ENCODE measurements at regions not wholly inside any gene's neighbourhood (a gene's known extent, or its start where the extent isn't known, plus 50 kb on each side); places are given as distances from the start of the nearest gene placed in this dataset.
"Not testable (repeated sequence)": the region's sequence is repeated elsewhere in the genome, so short reads cannot be mapped to it uniquely, and the experiment has no call there.

DNA sequence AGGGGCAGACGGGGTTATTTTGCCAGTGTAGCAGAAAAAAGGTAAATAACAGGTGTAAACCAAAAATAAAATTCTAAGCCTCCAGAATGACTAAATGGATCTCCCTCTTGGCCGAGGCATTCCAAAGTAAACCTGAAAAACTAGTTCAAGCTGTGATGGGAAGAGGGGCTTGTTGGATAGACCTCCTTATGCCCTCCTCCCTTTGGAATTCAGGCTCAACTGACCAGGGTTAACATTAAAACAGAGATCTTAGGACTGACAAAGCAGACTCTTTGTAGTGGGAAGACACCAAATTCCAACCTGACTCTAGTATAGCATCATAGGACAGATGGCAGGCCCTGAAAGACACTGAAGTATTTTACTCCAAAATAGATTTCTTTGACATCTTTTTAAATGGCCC lies 113.8 kb upstream of the ITGB1 start:
- no peak for DNase-seq (ENCODE audit: low read depth in 2 of 3, low spot score in 2 of 3)

DNA sequence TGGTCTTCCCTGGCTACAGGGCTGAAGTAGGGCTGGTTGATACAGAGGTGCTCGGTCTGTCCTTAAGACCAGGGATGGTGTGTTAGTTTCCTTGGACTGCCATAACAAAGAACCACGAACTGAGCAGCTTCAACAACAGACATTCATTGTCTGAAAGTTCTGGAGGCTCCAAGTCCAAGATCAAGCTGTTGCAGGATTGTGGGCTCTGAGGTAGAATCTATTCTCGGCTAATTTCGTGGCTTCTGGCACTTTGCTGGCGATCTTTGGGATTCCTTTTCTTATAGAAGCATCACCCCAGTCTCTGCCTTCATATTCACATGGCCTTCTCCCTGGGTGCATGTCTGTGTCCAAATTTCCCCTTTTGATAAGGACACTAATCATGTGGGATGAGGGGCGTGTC lies 112.1 kb upstream of the ITGB1 start:
- DNase-seq (ENCODE audit: low read depth in 2 of 3, low spot score in 2 of 3) = no peak

DNA sequence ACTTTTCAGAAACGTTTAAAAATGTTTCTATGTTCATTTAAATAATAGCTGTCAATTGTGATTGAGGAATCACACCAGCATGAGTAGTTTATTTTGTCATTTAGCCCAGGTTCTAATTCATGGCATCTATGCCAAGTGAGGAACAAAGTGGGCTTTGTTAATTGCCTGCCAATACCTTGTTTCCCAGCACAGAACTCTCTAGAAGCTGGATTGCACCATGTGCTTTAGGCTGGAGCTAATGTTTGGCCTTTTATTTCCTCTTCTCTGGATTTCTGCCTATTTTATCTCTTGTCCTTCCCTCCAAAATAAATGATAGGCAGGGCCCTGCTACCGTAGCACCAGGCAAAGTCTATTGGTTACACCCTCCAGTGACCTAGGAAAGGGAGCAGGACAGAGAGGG lies 109.9 kb upstream of the ITGB1 start:
- no peak for DNase-seq (ENCODE audit: low read depth in 2 of 3, low spot score in 2 of 3)

- DNase-seq (ENCODE audit: low read depth in 2 of 3, low spot score in 2 of 3) = no peak
Measured at GRCh38 chr10:33067481-33067880, 109.5 kb upstream of the ITGB1 start.

GRCh38 chr10:33066558-33067236 lies 108.7 kb upstream of the ITGB1 start:
- no peak for DNase-seq (ENCODE audit: low read depth in 2 of 3, low spot score in 2 of 3)

DNA sequence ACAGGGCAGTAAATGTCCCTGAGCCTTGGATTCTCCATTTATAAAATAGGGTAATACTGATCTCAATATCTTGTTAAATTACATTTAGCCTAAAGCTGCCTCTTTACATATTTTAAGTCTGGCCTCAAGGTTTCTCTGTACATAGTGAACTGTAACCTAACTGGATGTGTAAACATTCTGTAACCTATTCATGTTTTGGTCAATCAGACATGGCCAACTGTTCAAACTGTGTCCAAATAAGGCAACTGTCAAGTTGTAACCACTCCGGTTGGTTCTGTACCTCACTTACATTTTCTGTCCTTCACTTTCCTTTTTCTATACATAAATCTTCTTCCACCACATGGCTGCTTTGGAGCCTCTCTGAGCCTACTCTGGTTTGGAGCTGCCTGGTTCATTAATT lies 107.1 kb upstream of the ITGB1 start:
- no peak for DNase-seq (ENCODE audit: low read depth in 2 of 3, low spot score in 2 of 3)

DNA sequence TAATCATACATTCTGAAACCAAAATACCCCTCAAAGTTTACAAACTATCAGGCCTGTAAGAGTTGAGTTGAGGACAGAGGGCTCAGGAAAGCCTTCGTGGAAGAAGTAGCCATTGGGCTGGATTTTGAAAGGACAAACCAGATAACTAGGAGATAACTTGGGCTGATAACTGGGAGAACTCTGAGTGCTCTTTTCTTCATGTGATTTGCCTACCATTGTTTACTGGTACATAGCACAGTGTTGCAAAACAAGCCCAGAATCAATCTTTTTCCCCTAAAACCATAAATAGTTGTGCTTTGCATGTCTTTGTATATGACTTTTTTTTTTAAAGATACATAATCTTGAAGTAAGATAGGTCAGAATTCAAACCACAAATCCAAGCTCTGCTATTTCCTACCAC lies 106.7 kb upstream of the ITGB1 start:
- no peak for DNase-seq (ENCODE audit: low read depth in 2 of 3, low spot score in 2 of 3)

- DNase-seq (ENCODE audit: low read depth in 2 of 3, low spot score in 2 of 3) = no peak
Measured at GRCh38 chr10:33057620-33058019, 99.6 kb upstream of the ITGB1 start.

GRCh38 chr10:33056828-33057596 lies 99.0 kb upstream of the ITGB1 start:
- no peak for DNase-seq (ENCODE audit: low read depth in 2 of 3, low spot score in 2 of 3)

- no peak for DNase-seq (ENCODE audit: low read depth in 2 of 3, low spot score in 2 of 3)
Measured at GRCh38 chr10:33055625-33056024, 97.6 kb upstream of the ITGB1 start.

GRCh38 chr10:33052915-33053810 lies 95.1 kb upstream of the ITGB1 start:
- no peak for DNase-seq (ENCODE audit: low read depth in 2 of 3, low spot score in 2 of 3)

DNA sequence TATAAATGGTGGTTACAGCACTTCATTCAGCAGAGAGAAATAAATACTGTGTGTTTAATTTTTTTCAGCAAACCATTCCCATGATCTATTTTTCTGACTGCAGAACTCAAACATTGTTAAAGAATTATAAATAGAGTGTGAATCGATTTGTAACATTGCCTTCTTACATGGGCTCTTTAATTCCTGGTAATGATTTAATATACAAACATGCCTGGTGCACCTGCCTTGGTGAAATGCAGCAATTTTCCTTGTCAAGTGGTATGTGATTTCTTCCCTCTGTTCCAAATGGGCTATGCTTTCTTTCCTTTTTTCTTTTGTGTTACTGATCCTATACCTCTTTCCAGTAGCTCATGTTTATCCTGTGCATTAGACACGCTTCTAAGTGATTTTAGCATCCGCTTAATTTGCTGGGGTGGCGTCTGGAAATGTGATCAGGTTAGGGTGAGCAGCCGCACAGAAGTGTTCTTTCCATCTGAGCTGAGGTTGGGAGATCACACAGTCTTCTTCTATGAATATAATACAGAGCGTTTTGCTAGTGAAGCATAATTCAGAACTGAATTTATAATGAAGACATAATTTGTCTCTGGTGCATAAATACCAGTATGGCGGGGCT lies 94.3 kb upstream of the ITGB1 start:
- DNase-seq (ENCODE audit: low read depth in 2 of 3, low spot score in 2 of 3) = no peak

GRCh38 chr10:33049963-33050920 lies 92.2 kb upstream of the ITGB1 start:
- not testable (repeated sequence) for DNase-seq (ENCODE audit: low read depth in 2 of 3, low spot score in 2 of 3)

DNA sequence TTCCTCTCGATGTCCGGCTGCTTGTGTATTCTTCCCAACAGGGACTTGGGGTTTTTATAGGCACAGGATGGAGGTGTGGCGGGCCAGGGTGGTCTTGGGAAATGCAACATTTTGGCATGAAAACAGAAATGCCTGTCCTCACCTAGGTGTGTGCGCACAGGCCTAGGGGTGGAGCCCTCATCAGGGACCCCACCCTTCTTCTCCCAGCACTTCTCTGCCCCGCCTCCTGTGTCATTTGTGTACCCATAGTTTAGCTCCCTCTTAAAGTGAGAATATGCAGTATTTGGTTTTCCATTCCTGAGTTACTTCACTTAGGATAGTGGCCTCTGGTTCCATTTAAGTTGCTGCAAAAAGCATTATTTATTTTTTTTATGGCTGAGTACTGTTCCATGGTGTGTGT lies 90.2 kb upstream of the ITGB1 start:
- DNase-seq (ENCODE audit: low read depth in 2 of 3, low spot score in 2 of 3) = no peak

DNA sequence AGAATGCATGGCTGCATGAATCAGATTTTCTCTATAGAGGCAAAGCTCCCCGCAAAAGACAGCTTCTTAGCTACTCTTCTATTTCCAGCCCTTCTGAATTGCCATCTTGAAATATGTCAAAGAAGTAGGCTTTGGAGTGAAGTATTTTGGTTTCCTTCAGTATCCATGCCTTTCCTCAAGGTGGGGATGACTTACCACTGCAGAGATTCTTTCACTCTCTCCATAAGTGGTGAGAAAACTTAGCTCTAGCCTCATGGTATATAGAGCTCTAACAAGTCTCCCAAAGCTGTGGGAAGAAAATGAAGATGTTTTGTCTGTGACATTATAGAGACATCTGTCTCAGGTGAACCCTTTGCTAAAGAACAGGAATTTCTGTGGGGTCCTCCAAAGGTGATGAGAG lies 89.6 kb upstream of the ITGB1 start:
- no peak for DNase-seq (ENCODE audit: low read depth in 2 of 3, low spot score in 2 of 3)

DNA sequence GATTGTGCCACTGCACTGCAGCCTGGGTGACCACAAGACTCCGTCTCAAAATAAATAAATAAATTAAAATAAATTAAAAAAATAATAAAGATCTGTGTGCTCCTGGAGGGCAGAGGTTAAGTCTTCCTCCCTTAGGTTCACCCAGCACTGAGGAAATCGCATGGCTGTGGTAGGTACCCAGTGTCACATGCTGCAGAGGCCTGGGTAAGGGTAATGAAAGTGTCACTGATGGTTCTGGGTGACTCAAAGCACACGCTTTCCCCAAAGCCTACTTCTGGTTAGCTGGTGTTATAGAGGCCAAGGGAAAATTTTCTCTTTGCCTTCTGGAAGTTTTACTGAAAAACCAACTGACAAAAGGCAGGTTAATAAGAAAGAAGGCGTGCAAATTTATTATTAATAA lies 88.8 kb upstream of the ITGB1 start:
- DNase-seq (ENCODE audit: low read depth in 2 of 3, low spot score in 2 of 3) = no peak

- no peak for DNase-seq (ENCODE audit: low read depth in 2 of 3, low spot score in 2 of 3)
Measured at GRCh38 chr10:33045421-33045820, 87.4 kb upstream of the ITGB1 start.

DNA sequence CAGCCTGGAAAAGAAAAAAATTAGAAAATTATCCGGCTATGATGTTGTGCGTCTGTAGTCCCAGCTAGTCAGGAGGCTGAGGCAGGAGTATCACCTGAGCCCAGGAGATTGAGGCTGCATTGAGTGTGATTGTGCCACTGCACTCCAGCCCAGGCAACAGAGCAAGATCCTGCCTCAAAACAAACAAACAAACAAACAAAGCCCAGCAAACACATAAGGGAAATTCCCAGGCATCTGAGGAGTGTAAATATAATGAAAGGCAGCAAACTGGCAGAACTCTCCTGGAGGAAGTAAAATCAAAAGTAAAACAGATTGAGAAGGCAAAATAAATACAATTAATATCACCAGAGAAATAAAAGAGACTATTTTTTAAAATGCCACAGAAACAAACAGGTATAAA lies 84.5 kb upstream of the ITGB1 start:
- no peak for DNase-seq (ENCODE audit: low read depth in 2 of 3, low spot score in 2 of 3)

DNA sequence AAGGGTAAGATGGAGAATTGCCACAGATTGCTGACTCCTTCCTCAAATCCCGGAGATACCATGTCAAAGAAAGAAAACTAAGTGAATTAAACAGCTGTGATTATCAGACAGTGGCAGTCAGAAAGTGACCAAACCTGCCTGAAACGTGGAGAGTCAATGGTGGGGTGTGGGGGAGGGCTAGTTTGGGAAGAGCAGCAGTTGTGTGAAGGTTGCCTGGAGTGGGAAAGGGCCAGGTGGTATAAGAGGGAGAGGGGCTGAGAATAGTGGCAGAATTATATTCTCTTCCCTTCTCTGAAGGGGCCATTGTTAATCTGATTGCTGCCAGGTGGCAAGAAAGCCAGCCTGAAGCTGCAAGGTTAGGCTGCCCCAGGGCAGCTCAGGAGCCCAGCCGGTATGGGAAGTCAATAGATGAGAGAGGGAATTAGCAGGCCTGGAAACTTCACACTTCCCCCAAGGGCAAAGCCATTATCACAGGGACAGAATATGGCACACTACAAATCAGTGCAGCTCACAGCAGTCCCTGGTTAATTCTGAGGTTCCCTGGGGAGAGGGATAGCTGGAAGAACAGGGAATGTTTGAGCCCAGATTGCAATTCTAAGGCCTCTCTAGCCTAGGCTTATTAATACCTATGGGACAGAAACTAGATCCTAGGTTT lies 83.9 kb upstream of the ITGB1 start:
- no peak for DNase-seq (ENCODE audit: low read depth in 2 of 3, low spot score in 2 of 3)

DNA sequence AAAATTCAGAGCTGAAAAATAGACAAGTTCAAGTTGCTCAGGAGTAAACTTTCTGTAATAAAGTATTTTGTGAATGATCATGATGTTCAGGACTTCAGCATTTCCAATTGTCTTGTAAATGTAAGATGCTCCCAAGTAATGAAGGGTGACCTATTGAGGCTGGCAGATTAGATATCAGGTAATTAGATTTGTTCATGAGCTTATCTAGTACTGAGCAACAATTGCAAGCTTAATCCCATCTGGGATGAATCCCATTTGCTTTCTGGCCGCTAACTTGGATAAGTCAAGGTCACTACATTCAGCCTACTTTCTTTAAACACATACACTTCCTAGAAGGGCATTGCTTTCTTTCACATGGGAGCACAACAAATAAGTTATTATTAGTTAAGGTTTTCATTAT lies 82.4 kb upstream of the ITGB1 start:
- DNase-seq (ENCODE audit: low read depth in 2 of 3, low spot score in 2 of 3) = no peak

All from activated CD8-positive, alpha-beta memory T cell treated with anti-CD3 and anti-CD28 coated beads for 48 hours (primary cell).